ENCODE measurements at regions not wholly inside any gene's neighbourhood (a gene's known extent, or its start where the extent isn't known, plus 50 kb on each side); places are given as distances from the start of the nearest gene placed in this dataset.

- DNase-seq (ENCODE audit: extremely low spot score, insufficient read length, low read depth) (no peak), FAIRE-seq (no peak)
Measured at GRCh38 chr5:8585230-8586018, 716.5 kb downstream of the MTRR start.

GRCh38 chr5:8590959-8591358, 722.0 kb downstream of the MTRR start:
- FAIRE-seq (no peak), DNase-seq (ENCODE audit: extremely low spot score, insufficient read length, low read depth) (no peak)

GRCh38 chr5:8598356-8598755, 729.4 kb downstream of the MTRR start:
- FAIRE-seq (no peak), DNase-seq (ENCODE audit: extremely low spot score, insufficient read length, low read depth) (no peak)

- FAIRE-seq (no peak), DNase-seq (ENCODE audit: extremely low spot score, insufficient read length, low read depth) (no peak)
Measured at GRCh38 chr5:8598996-8599395, 730.0 kb downstream of the MTRR start.

GRCh38 chr5:8600843-8601242, 731.9 kb downstream of the MTRR start:
- DNase-seq (ENCODE audit: extremely low spot score, insufficient read length, low read depth) (no peak), FAIRE-seq (no peak)

GRCh38 chr5:8601831-8602354, 732.9 kb downstream of the MTRR start:
- DNase-seq (ENCODE audit: extremely low spot score, insufficient read length, low read depth) (no peak), FAIRE-seq (no peak)

- FAIRE-seq (no peak), DNase-seq (ENCODE audit: extremely low spot score, insufficient read length, low read depth) (no peak)
Measured at GRCh38 chr5:8606231-8606630, 737.3 kb downstream of the MTRR start.

GRCh38 chr5:8611067-8611466, 742.1 kb downstream of the MTRR start:
- FAIRE-seq (no peak), DNase-seq (ENCODE audit: extremely low spot score, insufficient read length, low read depth) (no peak)

- no peak for FAIRE-seq
- DNase-seq (ENCODE audit: extremely low spot score, insufficient read length, low read depth), result no peak
Measured at GRCh38 chr5:8613078-8613685, 744.2 kb downstream of the MTRR start.

GRCh38 chr5:8615142-8615858, 746.4 kb downstream of the MTRR start:
- FAIRE-seq (no peak), DNase-seq (ENCODE audit: extremely low spot score, insufficient read length, low read depth) (no peak)

GRCh38 chr5:8628521-8628920, 759.6 kb downstream of the MTRR start:
- FAIRE-seq, result no peak

GRCh38 chr5:8633259-8633658, 764.3 kb downstream of the MTRR start:
- DNase-seq (ENCODE audit: extremely low spot score, insufficient read length, low read depth) (no peak), FAIRE-seq (no peak)

More at GRCh38 chr5:8628521-8628920, 759.6 kb downstream of the MTRR start:
- no peak for DNase-seq (ENCODE audit: extremely low spot score, insufficient read length, low read depth)

GRCh38 chr5:8633696-8634095, 764.7 kb downstream of the MTRR start:
- DNase-seq (ENCODE audit: extremely low spot score, insufficient read length, low read depth) (no peak), FAIRE-seq (no peak)

- DNase-seq (ENCODE audit: extremely low spot score, insufficient read length, low read depth) (no peak), FAIRE-seq (no peak)
Measured at GRCh38 chr5:8634219-8634618, 765.3 kb downstream of the MTRR start.

GRCh38 chr5:8641786-8642505, 773.0 kb downstream of the MTRR start:
- FAIRE-seq (no peak), DNase-seq (ENCODE audit: extremely low spot score, insufficient read length, low read depth) (no peak)

- DNase-seq (ENCODE audit: extremely low spot score, insufficient read length, low read depth) (no peak), FAIRE-seq (no peak)
Measured at GRCh38 chr5:8644377-8644776, 775.4 kb downstream of the MTRR start.

GRCh38 chr5:8647111-8647510, 778.2 kb downstream of the MTRR start:
- FAIRE-seq (no peak), DNase-seq (ENCODE audit: extremely low spot score, insufficient read length, low read depth) (no peak)

GRCh38 chr5:8650186-8650585, 781.2 kb downstream of the MTRR start:
- no peak for FAIRE-seq

GRCh38 chr5:8660133-8660893, 791.4 kb downstream of the MTRR start:
- no peak for DNase-seq (ENCODE audit: extremely low spot score, insufficient read length, low read depth)
- FAIRE-seq, result no peak

More at GRCh38 chr5:8650186-8650585, 781.2 kb downstream of the MTRR start:
- no peak for DNase-seq (ENCODE audit: extremely low spot score, insufficient read length, low read depth)

Data from GM18507 (cell line).